PFSK-1 (cell line): ENCODE measurements at regions not wholly inside any gene's neighbourhood (a gene's known extent, or its start where the extent isn't known, plus 50 kb on each side); places are given as distances from the start of the nearest gene placed in this dataset.

Experiments used
- FOXP2 ChIP-seq: optimal IDR thresholded peaks from 2 replicates; pipeline ENCODE3; 2011; ENCODE audit warnings: borderline replicate concordance, control low read depth, inconsistent platforms; ENCODE audit not compliant: insufficient read depth; ENCODE audit errors: extremely low read length, extremely low read depth
- POLR2AphosphoS5 ChIP-seq: IDR thresholded peaks from 2 replicates; pipeline ENCODE4 v1.6.1; 2012; ENCODE audit warnings: low read depth, mild to moderate bottlenecking, control low read depth, low read length, moderate library complexity
- SIN3A ChIP-seq: IDR thresholded peaks from 2 replicates; pipeline ENCODE4 v1.6.1; 2012; ENCODE audit warnings: mild to moderate bottlenecking, low read length, moderate library complexity, borderline replicate concordance; ENCODE audit not compliant: insufficient read depth
- TAF1 ChIP-seq: IDR thresholded peaks from 2 replicates; pipeline ENCODE4 v1.6.1; 2012; ENCODE audit warnings: low read length, control low read depth, borderline replicate concordance; ENCODE audit not compliant: insufficient read depth
- TF ChIP-seq, protein P1 (sequence below), 2 experiments: IDR thresholded peaks; 2 replicates each; pipeline versions ENCODE4 v1.6.1 to v1.8.0; 2011 to 2012; ENCODE audit warnings: low read depth in 2 of 2, low read length in 2 of 2, control low read depth in 1 of 2, inconsistent platforms in 1 of 2, mild to moderate bottlenecking in 1 of 2, moderate library complexity in 1 of 2; ENCODE audit not compliant: insufficient read depth in 1 of 2

- TF ChIP-seq, protein P1, sequence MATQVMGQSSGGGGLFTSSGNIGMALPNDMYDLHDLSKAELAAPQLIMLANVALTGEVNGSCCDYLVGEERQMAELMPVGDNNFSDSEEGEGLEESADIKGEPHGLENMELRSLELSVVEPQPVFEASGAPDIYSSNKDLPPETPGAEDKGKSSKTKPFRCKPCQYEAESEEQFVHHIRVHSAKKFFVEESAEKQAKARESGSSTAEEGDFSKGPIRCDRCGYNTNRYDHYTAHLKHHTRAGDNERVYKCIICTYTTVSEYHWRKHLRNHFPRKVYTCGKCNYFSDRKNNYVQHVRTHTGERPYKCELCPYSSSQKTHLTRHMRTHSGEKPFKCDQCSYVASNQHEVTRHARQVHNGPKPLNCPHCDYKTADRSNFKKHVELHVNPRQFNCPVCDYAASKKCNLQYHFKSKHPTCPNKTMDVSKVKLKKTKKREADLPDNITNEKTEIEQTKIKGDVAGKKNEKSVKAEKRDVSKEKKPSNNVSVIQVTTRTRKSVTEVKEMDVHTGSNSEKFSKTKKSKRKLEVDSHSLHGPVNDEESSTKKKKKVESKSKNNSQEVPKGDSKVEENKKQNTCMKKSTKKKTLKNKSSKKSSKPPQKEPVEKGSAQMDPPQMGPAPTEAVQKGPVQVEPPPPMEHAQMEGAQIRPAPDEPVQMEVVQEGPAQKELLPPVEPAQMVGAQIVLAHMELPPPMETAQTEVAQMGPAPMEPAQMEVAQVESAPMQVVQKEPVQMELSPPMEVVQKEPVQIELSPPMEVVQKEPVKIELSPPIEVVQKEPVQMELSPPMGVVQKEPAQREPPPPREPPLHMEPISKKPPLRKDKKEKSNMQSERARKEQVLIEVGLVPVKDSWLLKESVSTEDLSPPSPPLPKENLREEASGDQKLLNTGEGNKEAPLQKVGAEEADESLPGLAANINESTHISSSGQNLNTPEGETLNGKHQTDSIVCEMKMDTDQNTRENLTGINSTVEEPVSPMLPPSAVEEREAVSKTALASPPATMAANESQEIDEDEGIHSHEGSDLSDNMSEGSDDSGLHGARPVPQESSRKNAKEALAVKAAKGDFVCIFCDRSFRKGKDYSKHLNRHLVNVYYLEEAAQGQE (IDR thresholded peaks at IDR 0.05; ENCODE audit: insufficient read depth in 1 of 2, low read depth in 2 of 2, low read length in 2 of 2), result no peak
- TF ChIP-seq TAF1, result no peak
- TF ChIP-seq SIN3A, result no peak
- no peak for TF ChIP-seq FOXP2
- TF ChIP-seq POLR2AphosphoS5, result no peak
These were observed 215.6 kb upstream of the TMEFF2 start for GRCh38 chr2:192410319-192410718.

DNA sequence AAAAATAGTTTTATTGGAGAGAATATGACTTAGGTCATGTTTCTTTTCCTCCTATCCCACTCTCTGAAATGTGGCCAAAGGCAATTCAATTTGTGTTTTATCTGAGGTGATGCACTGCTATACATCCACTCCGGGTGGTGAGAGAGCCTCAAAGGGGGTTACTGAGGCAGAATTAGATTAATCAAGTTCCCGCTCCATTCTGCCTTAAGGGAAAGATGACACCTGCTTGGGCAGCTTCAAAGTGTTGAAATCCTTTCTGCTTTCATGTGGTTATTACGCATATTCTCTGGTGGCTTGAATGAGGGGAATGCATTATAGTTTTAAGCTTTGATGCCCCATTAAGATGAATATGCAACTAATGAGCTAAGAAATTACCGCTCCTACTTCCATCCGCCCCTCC lies 213.0 kb upstream of the TMEFF2 start:
- TF ChIP-seq SIN3A (no peak), POLR2AphosphoS5 (no peak), FOXP2 (no peak), TAF1 (no peak)
- TF ChIP-seq, protein P1 (IDR thresholded peaks at IDR 0.05; ENCODE audit: insufficient read depth in 1 of 2, low read depth in 2 of 2, low read length in 2 of 2), result no peak

GRCh38 chr2:192398236-192398635 lies 203.5 kb upstream of the TMEFF2 start:
- no peak for TF ChIP-seq SIN3A
- no peak for TF ChIP-seq TAF1
- TF ChIP-seq, protein P1 (IDR thresholded peaks at IDR 0.05; ENCODE audit: insufficient read depth in 1 of 2, low read depth in 2 of 2, low read length in 2 of 2), result no peak
- no peak for TF ChIP-seq FOXP2
- no peak for TF ChIP-seq POLR2AphosphoS5

GRCh38 chr2:192394605-192395004 lies 199.9 kb upstream of the TMEFF2 start:
- TF ChIP-seq, protein P1 (IDR thresholded peaks at IDR 0.05; ENCODE audit: insufficient read depth in 1 of 2, low read depth in 2 of 2, low read length in 2 of 2), result no peak
- no peak for TF ChIP-seq POLR2AphosphoS5
- no peak for TF ChIP-seq SIN3A

GRCh38 chr2:192391041-192391440 lies 196.3 kb upstream of the TMEFF2 start:
- TF ChIP-seq SIN3A, result no peak
- TF ChIP-seq TAF1, result no peak
- no peak for TF ChIP-seq FOXP2
- TF ChIP-seq, protein P1 (IDR thresholded peaks at IDR 0.05; ENCODE audit: insufficient read depth in 1 of 2, low read depth in 2 of 2, low read length in 2 of 2), result no peak
- TF ChIP-seq POLR2AphosphoS5, result no peak
